Activated CD4-positive, alpha-beta T cell treated with anti-CD3 and anti-CD28 coated beads, Interleukin-2, amount 50 U/mL, for 24 hours (primary cell): ENCODE measurements at regions not wholly inside any gene's neighbourhood (a gene's known extent, or its start where the extent isn't known, plus 50 kb on each side); places are given as distances from the start of the nearest gene placed in this dataset.

Experiments used
- DNase-seq, 2 donors: peaks; one replicate each; pipeline ENCODE4 v3.0.0-alpha.2; 2020; ENCODE audit warnings: low read depth in 1 of 2, low spot score in 1 of 2

DNA sequence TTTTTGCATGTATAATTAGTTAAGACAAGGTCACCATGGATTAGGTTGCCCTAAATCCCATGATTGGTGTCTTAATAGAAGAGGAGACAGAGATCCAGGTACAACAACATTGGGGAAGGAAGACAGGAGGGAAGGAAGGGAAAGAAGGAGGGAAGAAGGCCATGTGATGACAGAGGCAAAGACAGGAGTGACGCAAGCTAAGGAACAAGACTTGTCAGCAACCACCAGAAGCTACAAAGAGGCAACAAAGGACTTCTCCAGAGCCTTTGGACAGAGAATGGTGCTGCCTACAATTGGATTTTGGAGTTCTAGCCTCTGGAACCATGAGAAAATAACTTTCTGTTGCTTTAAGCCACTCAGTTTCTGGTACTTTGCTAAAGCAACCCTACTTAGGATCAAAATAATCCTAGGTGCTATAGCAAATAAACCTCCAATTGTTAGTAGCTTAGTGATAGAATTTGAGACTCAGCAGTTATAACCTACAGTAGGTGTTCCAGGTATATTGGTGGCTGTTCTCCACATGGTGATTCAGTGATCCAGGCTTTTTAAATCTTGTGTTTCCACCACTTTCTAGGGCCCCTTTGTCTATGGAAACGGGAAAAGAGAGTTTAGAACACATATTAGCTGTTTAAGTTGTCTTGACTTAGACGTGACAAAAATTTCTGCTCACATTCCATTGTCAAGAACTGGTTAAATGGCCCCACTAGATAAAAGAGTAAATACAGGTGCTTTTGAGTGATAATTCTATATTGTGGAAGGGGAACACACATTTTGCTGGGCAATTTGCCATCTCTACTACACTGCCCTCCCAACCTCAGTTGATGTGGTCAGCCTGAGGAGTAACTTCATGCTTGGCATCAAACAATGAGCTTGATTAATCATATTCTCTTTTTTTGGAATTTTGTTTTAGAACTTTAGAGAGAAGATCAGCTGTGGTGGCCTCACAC, 70.5 kb upstream of the SP4 start:
- no peak for DNase-seq

DNA sequence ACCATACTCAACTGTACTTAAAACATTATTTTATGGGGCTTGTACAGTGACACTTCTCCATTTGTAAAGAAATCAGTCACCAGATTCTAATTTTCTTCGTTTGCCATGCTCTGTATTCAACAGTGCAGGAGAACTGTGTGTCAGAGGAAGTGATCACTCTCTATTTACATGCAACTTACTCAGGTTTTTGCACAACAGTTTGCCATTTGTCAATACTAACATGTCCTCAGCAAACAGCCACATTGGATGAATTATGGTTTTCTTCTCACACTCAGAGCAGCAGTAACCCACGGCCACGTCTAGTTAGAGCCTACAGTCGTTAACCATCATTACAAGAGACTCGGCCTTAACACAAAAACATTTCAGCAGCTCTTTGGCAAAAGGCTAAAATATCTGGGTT, 69.2 kb upstream of the SP4 start:
- no peak for DNase-seq

DNA sequence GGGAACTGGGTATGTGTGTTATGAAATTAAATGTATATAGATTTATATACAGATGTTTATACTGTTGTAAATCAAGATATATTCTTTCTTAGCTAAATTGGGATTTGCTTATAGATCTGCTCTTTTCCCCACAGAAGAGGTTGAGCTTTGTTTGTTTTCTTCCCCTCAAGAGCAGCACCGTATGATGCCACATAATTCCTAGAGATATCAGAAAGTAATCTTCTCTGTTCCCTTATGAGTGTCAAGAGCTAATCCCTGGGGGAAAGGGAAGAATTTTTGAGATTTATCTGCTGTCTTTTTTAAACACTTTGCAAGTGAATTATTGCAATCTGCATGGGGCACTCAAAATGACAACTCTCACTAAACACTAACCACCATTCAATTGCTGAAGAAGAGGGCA, 68.7 kb upstream of the SP4 start:
- no peak for DNase-seq

DNA sequence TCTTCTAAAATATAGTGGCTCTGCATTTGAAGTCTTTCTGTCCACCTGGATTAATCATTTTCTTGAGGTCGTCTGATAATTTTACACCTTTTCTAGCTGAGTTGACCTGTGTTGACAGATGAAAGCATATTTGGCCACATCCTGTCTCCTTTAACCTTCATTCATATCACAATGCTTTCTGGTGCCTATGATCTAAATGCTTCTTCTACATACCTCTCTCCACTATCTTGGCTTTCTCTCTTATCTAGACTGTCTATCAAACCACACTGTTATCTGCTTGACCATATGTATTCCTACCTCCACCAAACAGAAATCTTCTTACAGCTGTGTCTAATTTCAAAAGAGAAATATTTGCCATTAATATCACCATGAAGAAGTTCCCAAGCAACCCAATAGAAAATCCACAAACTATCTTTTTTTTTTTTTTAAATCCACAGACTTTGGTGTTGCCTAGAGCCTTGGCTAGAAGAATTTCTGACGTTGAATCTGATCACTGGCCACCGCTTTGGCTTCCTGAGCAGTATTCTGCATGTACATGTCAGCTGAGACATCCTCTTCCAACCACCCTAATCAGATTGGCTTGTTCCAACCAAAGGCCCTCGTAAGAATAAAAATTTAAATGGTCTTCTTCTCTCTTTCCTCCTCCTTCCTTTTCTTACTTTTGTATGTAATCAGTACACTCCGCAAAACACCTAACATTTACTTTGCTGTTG, 66.3 kb upstream of the SP4 start:
- DNase-seq = no peak

DNA sequence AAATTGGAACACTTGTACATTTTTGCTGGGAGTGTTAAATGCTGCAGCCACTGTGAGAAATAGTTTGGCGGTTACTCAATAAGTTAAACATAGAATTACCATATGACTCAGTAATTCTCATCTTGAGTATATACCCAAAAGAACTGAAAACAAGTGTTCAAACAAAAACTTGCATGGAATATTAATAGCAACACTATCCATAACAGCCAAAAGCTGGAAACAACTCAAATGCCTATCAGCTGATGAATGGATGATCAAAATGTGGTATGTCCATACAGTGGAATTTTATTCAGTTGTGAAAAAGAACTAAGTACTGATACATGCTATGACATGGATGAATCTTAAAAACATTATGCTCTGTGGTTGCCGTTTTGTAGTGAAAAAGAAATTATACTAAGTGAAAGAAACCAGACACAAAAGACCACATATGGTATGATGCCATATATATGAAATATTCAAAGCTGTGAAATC, 63.0 kb upstream of the SP4 start:
- no peak for DNase-seq

DNA sequence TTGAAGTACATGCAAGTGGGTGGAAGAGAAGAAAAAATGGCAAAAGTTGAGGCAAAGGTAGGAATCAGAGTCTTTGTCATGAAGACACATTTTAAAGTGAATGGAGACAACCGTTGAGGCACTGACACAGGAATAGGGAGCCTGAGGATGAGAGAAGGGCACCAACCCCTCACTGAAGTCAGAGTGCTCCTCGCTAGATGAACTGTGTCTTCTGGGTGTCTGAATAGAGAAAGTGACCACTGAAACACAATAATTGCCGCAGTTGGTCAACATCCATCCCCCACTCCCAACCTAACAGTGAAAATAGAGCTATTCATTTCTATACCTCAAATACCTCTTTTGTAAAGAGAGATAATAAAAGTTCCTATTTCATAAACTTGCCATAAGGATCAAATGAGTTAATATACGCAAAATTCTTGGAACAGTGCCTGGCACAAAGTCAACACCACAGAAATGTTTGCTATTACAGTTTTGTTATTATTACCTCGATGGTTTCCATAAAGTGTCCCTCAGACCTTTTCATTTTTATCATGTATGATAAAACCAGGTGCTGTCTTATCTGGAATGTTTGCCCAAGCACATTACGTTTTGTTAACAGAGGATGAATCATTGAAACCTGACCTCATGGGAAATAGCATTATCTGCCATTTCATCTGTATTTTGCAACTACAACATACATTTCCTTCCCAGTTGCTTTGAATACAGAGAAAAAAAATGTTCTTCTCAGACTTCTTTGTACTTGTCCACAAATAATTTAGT, 61.8 kb upstream of the SP4 start:
- no peak for DNase-seq

DNA sequence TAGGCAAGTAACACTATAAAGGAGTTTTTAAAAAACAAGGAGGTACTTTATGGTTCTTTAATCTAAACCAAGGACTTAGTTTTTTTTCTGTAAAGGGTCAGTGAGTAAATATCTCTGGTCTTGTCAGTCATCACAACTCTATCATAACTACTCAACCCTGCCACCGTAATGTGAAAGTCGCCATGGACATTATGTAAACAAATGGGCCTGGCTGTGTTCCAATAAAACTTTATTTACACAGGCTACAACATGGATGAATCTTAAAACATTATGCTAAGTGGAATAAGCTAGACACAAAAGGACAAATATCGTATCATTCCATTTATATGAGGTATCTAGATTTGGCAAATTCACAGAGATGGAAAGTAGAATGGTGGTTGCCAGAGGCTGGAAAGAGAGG, 60.8 kb upstream of the SP4 start:
- no peak for DNase-seq

DNA sequence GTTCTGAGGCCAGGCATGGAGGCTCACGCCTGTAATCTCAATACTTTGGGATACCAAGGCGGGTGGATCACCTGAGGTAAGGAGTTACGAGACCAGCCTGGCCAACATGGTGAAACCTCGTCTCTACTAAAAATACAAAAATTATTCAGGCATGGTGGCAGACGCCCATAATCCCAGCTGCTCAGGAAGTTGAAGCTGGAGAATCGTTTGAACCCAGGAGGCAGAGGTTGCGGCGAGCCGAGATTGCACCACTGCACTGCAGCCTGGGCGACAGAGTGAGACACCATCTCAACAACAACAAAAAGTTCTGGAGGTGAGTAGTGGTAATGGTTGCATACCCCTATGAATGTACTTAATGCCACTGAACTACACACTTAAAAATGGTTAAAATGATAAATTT, 60.3 kb upstream of the SP4 start:
- no peak for DNase-seq

DNA sequence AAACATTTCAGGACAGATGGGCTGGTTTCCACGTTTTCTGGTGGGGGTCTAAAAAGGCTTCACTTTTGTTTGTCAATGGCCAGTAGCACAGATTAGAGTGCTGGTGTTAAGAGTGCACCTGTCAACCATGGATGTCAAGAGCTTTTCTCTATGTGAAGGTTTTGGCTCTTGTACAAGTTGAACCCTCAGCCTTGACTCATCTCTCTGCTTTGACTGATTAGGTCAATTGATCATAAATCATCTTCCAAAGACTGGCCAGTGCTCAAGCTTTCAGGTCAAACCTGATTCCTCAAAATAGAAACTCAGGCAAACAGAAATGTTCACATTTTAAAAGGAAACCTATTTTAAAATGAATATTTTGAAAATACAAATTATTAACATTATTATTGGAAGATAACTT, 59.6 kb upstream of the SP4 start:
- DNase-seq = no peak

DNA sequence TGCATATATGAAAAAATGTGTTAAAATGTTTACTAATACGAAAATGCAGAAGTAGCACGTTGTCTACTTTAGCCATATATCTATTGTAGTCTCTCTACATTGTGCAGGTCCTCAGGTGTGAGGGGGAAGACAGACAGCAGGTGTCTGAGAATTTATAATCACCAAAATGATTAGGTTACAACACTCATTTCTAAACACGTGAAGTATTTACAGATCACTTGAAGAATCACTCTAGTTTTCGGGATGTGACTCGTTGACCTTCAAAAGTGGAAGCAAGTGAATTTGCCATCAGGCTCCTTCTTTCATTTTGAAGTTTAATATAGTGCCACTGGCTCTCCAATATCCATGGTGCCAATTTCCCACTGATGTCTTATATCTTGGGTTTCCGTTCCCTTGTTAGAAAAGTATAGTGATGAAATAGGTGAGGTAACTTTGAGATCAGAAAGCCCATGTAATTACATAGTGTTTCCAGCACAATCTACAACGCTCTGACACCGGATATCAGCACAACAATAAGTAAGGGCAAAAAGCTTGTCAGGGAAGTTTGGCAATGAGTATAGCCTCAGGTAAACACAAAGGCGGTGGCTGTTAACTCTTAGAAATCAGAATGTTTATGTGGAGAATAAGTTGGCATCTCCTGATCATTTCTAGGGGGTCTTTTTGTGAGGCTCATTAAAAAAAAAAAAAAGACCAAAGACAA, 57.5 kb upstream of the SP4 start:
- DNase-seq = no peak

DNA sequence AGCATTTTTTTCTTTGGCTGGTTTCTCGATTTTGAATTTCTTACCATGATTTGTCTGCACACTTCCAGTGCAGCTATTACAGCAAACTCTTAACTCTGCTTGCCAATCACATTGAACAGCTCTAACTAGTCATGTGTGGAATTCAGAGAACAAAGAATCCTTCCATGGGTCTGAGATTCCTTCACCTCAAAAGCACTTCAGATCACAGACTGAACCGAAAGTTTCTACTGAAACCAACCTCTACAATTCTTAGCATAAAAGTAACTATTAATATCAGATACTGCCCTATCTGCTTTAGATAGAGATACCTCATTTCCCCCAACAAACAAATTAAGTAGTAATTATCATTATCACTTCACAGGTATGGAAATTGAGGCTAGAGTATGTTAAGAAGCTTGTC, 56.5 kb upstream of the SP4 start:
- no peak for DNase-seq

DNA sequence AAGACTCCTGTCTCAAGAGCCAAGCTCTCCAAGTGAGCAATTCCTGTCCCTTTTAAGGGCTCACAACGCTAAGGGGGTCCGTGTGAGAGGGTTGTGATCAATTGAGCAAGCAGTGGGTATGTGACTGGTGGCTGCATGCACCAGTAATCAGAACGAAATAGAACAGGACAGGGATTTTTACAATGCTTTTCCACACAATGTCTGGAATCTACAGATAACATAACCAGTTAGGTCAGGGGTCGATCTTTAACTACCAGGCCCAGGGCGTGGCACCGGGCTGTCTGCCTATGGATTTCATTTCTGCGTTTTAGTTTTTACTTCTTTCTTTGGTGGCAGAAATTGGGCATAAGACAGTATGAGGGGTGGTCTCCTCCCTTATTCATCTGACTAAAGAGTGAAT, 54.9 kb upstream of the SP4 start:
- no peak for DNase-seq

DNA sequence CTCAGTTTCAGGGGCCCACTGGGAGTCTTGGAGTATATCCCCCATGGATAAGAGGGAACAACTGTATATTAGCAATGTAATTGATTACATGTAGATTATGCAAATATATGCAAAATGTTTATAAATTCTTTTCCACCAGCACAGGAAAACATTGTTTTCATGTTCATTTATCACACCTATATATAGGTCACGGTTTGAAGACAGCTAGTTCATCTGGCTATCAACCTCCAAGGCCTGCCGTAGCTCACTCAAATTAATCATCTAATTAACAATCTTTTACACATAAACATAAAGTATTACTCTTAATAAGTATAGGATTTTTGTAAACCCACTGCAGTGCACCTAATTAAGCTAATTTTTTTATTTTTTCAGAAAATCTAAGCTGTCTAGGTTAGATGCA, 53.7 kb upstream of the SP4 start:
- no peak for DNase-seq

DNA sequence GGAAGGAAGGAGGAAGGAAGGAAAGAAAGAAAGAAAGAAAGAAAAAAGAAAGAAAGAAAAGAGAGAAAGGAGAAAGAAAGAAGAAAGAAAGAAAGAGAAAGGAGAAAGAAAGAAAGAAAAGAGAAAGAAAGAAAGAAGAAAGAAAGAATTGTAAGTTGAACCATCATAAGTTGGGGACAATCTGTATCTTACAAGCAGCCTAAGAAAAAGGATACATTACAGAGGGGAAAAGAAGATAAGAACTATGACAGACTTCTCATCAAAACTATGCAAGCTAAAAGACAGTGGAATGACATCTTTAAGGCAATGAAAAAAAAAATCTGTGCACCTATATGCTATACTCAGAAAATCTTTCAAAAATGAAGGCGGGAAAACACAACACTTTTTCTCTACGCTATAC, 50.3 kb upstream of the SP4 start:
- no peak for DNase-seq
